Chondrocyte (in vitro differentiated cells): ENCODE measurements at regions not wholly inside any gene's neighbourhood (a gene's known extent, or its start where the extent isn't known, plus 50 kb on each side); places are given as distances from the start of the nearest gene placed in this dataset.
"Not testable (repeated sequence)": the region's sequence is repeated elsewhere in the genome, so short reads cannot be mapped to it uniquely, and the experiment has no call there.

Experiments used
- DNase-seq: peaks from one replicate; pipeline ENCODE4 v3.0.0; 2021; ENCODE audit warnings: mixed read lengths, low spot score
- H3K27ac Mint-ChIP-seq: one replicate; pipeline ENCODE4 v1.8.0; 2021; ENCODE audit warnings: mild to moderate bottlenecking, moderate library complexity, mixed read lengths; ENCODE audit not compliant: unreplicated experiment
- H3K27me3 Mint-ChIP-seq: 2 replicates; pipeline ENCODE4 v1.8.0; 2021; ENCODE audit warnings: low read depth, mixed read lengths
- H3K36me3 Mint-ChIP-seq: 2 replicates; pipeline ENCODE4 v1.8.0; 2021; ENCODE audit warnings: low read depth, mixed read lengths
- H3K4me1 Mint-ChIP-seq: 2 replicates; pipeline ENCODE4 v1.8.0; 2021; ENCODE audit warnings: low read depth, mild to moderate bottlenecking, mixed read lengths
- H3K4me3 Mint-ChIP-seq: one replicate; pipeline ENCODE4 v1.8.0; 2021; ENCODE audit warnings: mild to moderate bottlenecking, moderate library complexity, mixed read lengths; ENCODE audit not compliant: unreplicated experiment
- H3K9me3 Mint-ChIP-seq: 2 replicates; pipeline ENCODE4 v1.8.0; 2021; ENCODE audit warnings: low read depth, mixed read lengths
- CTCF ChIP-seq: fragments of 200-600 bp; sonication (generic); IDR thresholded peaks from 2 replicates; pipeline ENCODE4 v1.5.0; 2021; ENCODE audit warnings: antibody characterized with exemption, mild to moderate bottlenecking, moderate library complexity

- no peak for DNase-seq
- peaks cover 33% of the 10 kb centered on the region for H3K9me3 Mint-ChIP-seq
Observed at GRCh38 chr14:92241966-92242595, 80.9 kb upstream of the SLC24A4 start.

GRCh38 chr14:92244805-92245204 is 78.2 kb upstream of the SLC24A4 start:
- no peaks in the 10 kb centered on the region for H3K4me1 Mint-ChIP-seq
- H3K27ac Mint-ChIP-seq = no peak overlapping the region
- TF ChIP-seq CTCF = no peak
- H3K4me3 Mint-ChIP-seq = no peak overlapping the region
- no peaks in the 10 kb centered on the region for H3K27me3 Mint-ChIP-seq
- no peak for DNase-seq
- H3K36me3 Mint-ChIP-seq = peaks cover 2% of the 10 kb centered on the region
- H3K9me3 Mint-ChIP-seq = peaks cover 31% of the 10 kb centered on the region

More at GRCh38 chr14:92241966-92242595, 80.9 kb upstream of the SLC24A4 start:
- no peaks in the 10 kb centered on the region for H3K4me1 Mint-ChIP-seq
- TF ChIP-seq CTCF = no peak
- H3K27ac Mint-ChIP-seq = no peak overlapping the region
- peaks cover 3% of the 10 kb centered on the region for H3K27me3 Mint-ChIP-seq
- H3K36me3 Mint-ChIP-seq = peaks cover 2% of the 10 kb centered on the region
- H3K4me3 Mint-ChIP-seq = no peak overlapping the region

GRCh38 chr14:92247341-92247740 is 75.6 kb upstream of the SLC24A4 start:
- peaks cover 16% of the 10 kb centered on the region for H3K27me3 Mint-ChIP-seq

GRCh38 chr14:92247947-92248346 is 75.0 kb upstream of the SLC24A4 start:
- TF ChIP-seq CTCF = no peak
- no peak for DNase-seq
- Mint-ChIP-seq H3K9me3 (peaks cover 24% of the 10 kb centered on the region), H3K27ac (no peak overlapping the region), H3K36me3 (peaks cover 2% of the 10 kb centered on the region), H3K27me3 (peaks cover 20% of the 10 kb centered on the region), H3K4me3 (no peak overlapping the region), H3K4me1 (no peaks in the 10 kb centered on the region)

More at GRCh38 chr14:92247341-92247740, 75.6 kb upstream of the SLC24A4 start:
- peaks cover 2% of the 10 kb centered on the region for H3K36me3 Mint-ChIP-seq
- no peaks in the 10 kb centered on the region for H3K4me1 Mint-ChIP-seq
- H3K4me3 Mint-ChIP-seq = no peak overlapping the region
- DNase-seq = no peak
- peaks cover 24% of the 10 kb centered on the region for H3K9me3 Mint-ChIP-seq
- no peak for TF ChIP-seq CTCF
- H3K27ac Mint-ChIP-seq = no peak overlapping the region

- Mint-ChIP-seq H3K4me3 (no peak overlapping the region), H3K36me3 (peaks cover 2% of the 10 kb centered on the region), H3K27ac (no peak overlapping the region), H3K9me3 (peaks cover 20% of the 10 kb centered on the region), H3K27me3 (peaks cover 26% of the 10 kb centered on the region), H3K4me1 (peaks cover 5% of the 10 kb centered on the region)
- no peak for DNase-seq
- no peak for TF ChIP-seq CTCF
Observed at GRCh38 chr14:92248696-92249095, 74.3 kb upstream of the SLC24A4 start.

DNA sequence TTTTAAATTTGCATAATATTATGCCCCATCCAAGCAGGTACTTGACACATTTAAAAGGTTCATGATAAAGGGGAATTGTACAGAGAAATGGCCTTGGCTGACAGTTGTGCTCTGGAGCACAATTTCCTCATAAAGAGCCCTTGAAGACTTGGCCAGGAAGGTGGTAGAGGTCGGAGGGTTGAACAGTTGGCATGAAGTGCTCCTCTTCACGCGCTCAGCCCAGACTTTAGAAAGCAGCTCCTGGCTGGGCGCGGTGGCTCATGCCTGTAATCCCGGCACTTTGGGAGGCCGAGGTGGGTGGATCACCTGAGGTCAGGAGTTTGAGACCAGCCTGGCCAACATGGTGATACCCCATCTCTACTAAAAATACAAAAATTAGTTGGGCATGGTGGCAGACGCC is 72.6 kb upstream of the SLC24A4 start:
- H3K9me3 Mint-ChIP-seq, DNase-seq, H3K4me3 Mint-ChIP-seq, H3K36me3 Mint-ChIP-seq, H3K27ac Mint-ChIP-seq: not testable (repeated sequence)
- peaks cover 38% of the 10 kb centered on the region for H3K27me3 Mint-ChIP-seq
- peaks cover 11% of the 10 kb centered on the region for H3K4me1 Mint-ChIP-seq
